ENCODE measurements at regions not wholly inside any gene's neighbourhood (a gene's known extent, or its start where the extent isn't known, plus 50 kb on each side); places are given as distances from the start of the nearest gene placed in this dataset.

- no peak overlapping the region for H3K4me2 ChIP-seq (ENCODE audit: low read depth, low read length, poor library complexity, severe bottlenecking)
- no peak overlapping the region for H3K27ac ChIP-seq (ENCODE audit: low read length)
- no peaks in the 10 kb centered on the region for H4K20me1 ChIP-seq (ENCODE audit: insufficient read depth, low read depth, low read length)
- H3K9me2 ChIP-seq (replicated peaks; ENCODE audit: insufficient read depth, low read length), result no peaks in the 10 kb centered on the region
- no peak overlapping the region for H3K9ac ChIP-seq (ENCODE audit: low read length)
- H3K4me3 ChIP-seq (ENCODE audit: low read length), result no peak overlapping the region
- no peaks in the 10 kb centered on the region for H3K36me3 ChIP-seq (ENCODE audit: insufficient read depth, low read length)
- no peak overlapping the region for H2AFZ ChIP-seq (ENCODE audit: low read length)
- no peak for DNase-seq
- no peaks in the 10 kb centered on the region for H3K9me3 ChIP-seq (ENCODE audit: low read length)
- H3K4me1 ChIP-seq (ENCODE audit: low read length), result no peaks in the 10 kb centered on the region
- H3K27me3 ChIP-seq (ENCODE audit: low read length), result no peaks in the 10 kb centered on the region; the same call in 1 of the 2 replicates
- H3K79me2 ChIP-seq (ENCODE audit: low read length), result no peaks in the 10 kb centered on the region
Observed at GRCh38 chr9:15113288-15113687, 193.7 kb downstream of the TTC39B start.

- Histone ChIP-seq H3K79me2 (ENCODE audit: low read length) (no peaks in the 10 kb centered on the region), H3K27ac (ENCODE audit: low read length) (no peak overlapping the region), H3K9me3 (ENCODE audit: low read length) (no peaks in the 10 kb centered on the region)
Observed at GRCh38 chr9:15111071-15111470, 195.9 kb downstream of the TTC39B start.

GRCh38 chr9:15104826-15105420 is 194.7 kb upstream of the FREM1 start:
- Histone ChIP-seq H3K27ac (ENCODE audit: low read length) (no peak overlapping the region), H3K27me3 (ENCODE audit: low read length) (no peaks in the 10 kb centered on the region), H3K9me2 (replicated peaks; ENCODE audit: insufficient read depth, low read length) (no peaks in the 10 kb centered on the region), H3K4me3 (ENCODE audit: low read length) (no peak overlapping the region), H3K9me3 (ENCODE audit: low read length) (no peaks in the 10 kb centered on the region), H3K36me3 (ENCODE audit: insufficient read depth, low read length) (no peaks in the 10 kb centered on the region), H2AFZ (ENCODE audit: low read length) (no peak overlapping the region), H4K20me1 (ENCODE audit: insufficient read depth, low read depth, low read length) (no peaks in the 10 kb centered on the region), H3K9ac (ENCODE audit: low read length) (no peak overlapping the region), H3K4me2 (ENCODE audit: low read depth, low read length, poor library complexity, severe bottlenecking) (no peak overlapping the region), H3K4me1 (ENCODE audit: low read length) (no peaks in the 10 kb centered on the region), H3K79me2 (ENCODE audit: low read length) (no peaks in the 10 kb centered on the region)
- DNase-seq, result peak; percentile 78

More at GRCh38 chr9:15111071-15111470, 195.9 kb downstream of the TTC39B start:
- H3K27me3 ChIP-seq (ENCODE audit: low read length), result no peaks in the 10 kb centered on the region; the same call in 1 of the 2 replicates
- no peak overlapping the region for H2AFZ ChIP-seq (ENCODE audit: low read length)
- H3K36me3 ChIP-seq (ENCODE audit: insufficient read depth, low read length), result no peaks in the 10 kb centered on the region
- no peak for DNase-seq
- H3K4me3 ChIP-seq (ENCODE audit: low read length), result no peak overlapping the region
- no peaks in the 10 kb centered on the region for H3K9me2 ChIP-seq (replicated peaks; ENCODE audit: insufficient read depth, low read length)
- no peak overlapping the region for H3K9ac ChIP-seq (ENCODE audit: low read length)
- no peaks in the 10 kb centered on the region for H4K20me1 ChIP-seq (ENCODE audit: insufficient read depth, low read depth, low read length)
- H3K4me2 ChIP-seq (ENCODE audit: low read depth, low read length, poor library complexity, severe bottlenecking), result no peak overlapping the region
- no peaks in the 10 kb centered on the region for H3K4me1 ChIP-seq (ENCODE audit: low read length)

GRCh38 chr9:15103290-15103689 is 193.1 kb upstream of the FREM1 start:
- no peaks in the 10 kb centered on the region for H3K9me3 ChIP-seq (ENCODE audit: low read length)
- no peak overlapping the region for H3K27ac ChIP-seq (ENCODE audit: low read length)
- H4K20me1 ChIP-seq (ENCODE audit: insufficient read depth, low read depth, low read length), result no peaks in the 10 kb centered on the region
- no peak overlapping the region for H3K4me3 ChIP-seq (ENCODE audit: low read length)
- H3K36me3 ChIP-seq (ENCODE audit: insufficient read depth, low read length), result no peaks in the 10 kb centered on the region
- H3K27me3 ChIP-seq (ENCODE audit: low read length), result no peaks in the 10 kb centered on the region
- no peak overlapping the region for H3K9ac ChIP-seq (ENCODE audit: low read length)
- no peaks in the 10 kb centered on the region for H3K4me1 ChIP-seq (ENCODE audit: low read length)
- no peak overlapping the region for H2AFZ ChIP-seq (ENCODE audit: low read length)
- H3K4me2 ChIP-seq (ENCODE audit: low read depth, low read length, poor library complexity, severe bottlenecking), result no peak overlapping the region
- H3K9me2 ChIP-seq (replicated peaks; ENCODE audit: insufficient read depth, low read length), result no peaks in the 10 kb centered on the region
- H3K79me2 ChIP-seq (ENCODE audit: low read length), result no peaks in the 10 kb centered on the region
- no peak for DNase-seq

- H3K9me2 ChIP-seq (replicated peaks; ENCODE audit: insufficient read depth, low read length), result no peaks in the 10 kb centered on the region
- H2AFZ ChIP-seq (ENCODE audit: low read length), result no peak overlapping the region
- no peak overlapping the region for H3K9ac ChIP-seq (ENCODE audit: low read length)
- H3K9me3 ChIP-seq (ENCODE audit: low read length), result no peaks in the 10 kb centered on the region
- no peaks in the 10 kb centered on the region for H3K27me3 ChIP-seq (ENCODE audit: low read length)
- no peaks in the 10 kb centered on the region for H4K20me1 ChIP-seq (ENCODE audit: insufficient read depth, low read depth, low read length)
- no peak overlapping the region for H3K4me2 ChIP-seq (ENCODE audit: low read depth, low read length, poor library complexity, severe bottlenecking)
- no peak overlapping the region for H3K4me3 ChIP-seq (ENCODE audit: low read length)
- no peaks in the 10 kb centered on the region for H3K79me2 ChIP-seq (ENCODE audit: low read length)
- no peak overlapping the region for H3K27ac ChIP-seq (ENCODE audit: low read length)
- no peaks in the 10 kb centered on the region for H3K36me3 ChIP-seq (ENCODE audit: insufficient read depth, low read length)
- H3K4me1 ChIP-seq (ENCODE audit: low read length), result no peaks in the 10 kb centered on the region
- DNase-seq, result no peak
Observed at GRCh38 chr9:15101095-15101494, 190.9 kb upstream of the FREM1 start.

GRCh38 chr9:15100571-15100970 is 190.3 kb upstream of the FREM1 start:
- Histone ChIP-seq H3K9me3 (ENCODE audit: low read length) (no peaks in the 10 kb centered on the region), H3K27me3 (ENCODE audit: low read length) (no peaks in the 10 kb centered on the region), H4K20me1 (ENCODE audit: insufficient read depth, low read depth, low read length) (no peaks in the 10 kb centered on the region), H3K36me3 (ENCODE audit: insufficient read depth, low read length) (no peaks in the 10 kb centered on the region), H2AFZ (ENCODE audit: low read length) (no peak overlapping the region), H3K4me2 (ENCODE audit: low read depth, low read length, poor library complexity, severe bottlenecking) (no peak overlapping the region), H3K27ac (ENCODE audit: low read length) (no peak overlapping the region), H3K79me2 (ENCODE audit: low read length) (no peaks in the 10 kb centered on the region), H3K4me1 (ENCODE audit: low read length) (no peaks in the 10 kb centered on the region), H3K9me2 (replicated peaks; ENCODE audit: insufficient read depth, low read length) (no peaks in the 10 kb centered on the region), H3K4me3 (ENCODE audit: low read length) (no peak overlapping the region), H3K9ac (ENCODE audit: low read length) (no peak overlapping the region)
- no peak for DNase-seq

- Histone ChIP-seq H3K27me3 (ENCODE audit: low read length) (no peaks in the 10 kb centered on the region), H3K27ac (ENCODE audit: low read length) (no peak overlapping the region), H3K36me3 (ENCODE audit: insufficient read depth, low read length) (no peaks in the 10 kb centered on the region), H3K79me2 (ENCODE audit: low read length) (no peaks in the 10 kb centered on the region), H3K9me2 (replicated peaks; ENCODE audit: insufficient read depth, low read length) (no peaks in the 10 kb centered on the region), H3K9me3 (ENCODE audit: low read length) (no peaks in the 10 kb centered on the region), H2AFZ (ENCODE audit: low read length) (no peak overlapping the region), H3K4me2 (ENCODE audit: low read depth, low read length, poor library complexity, severe bottlenecking) (no peak overlapping the region), H4K20me1 (ENCODE audit: insufficient read depth, low read depth, low read length) (no peaks in the 10 kb centered on the region), H3K4me1 (ENCODE audit: low read length) (no peaks in the 10 kb centered on the region), H3K9ac (ENCODE audit: low read length) (no peak overlapping the region), H3K4me3 (ENCODE audit: low read length) (no peak overlapping the region)
- no peak for DNase-seq
Observed at GRCh38 chr9:15096972-15097371, 186.7 kb upstream of the FREM1 start.

GRCh38 chr9:15086778-15087324 is 176.6 kb upstream of the FREM1 start:
- no peak overlapping the region for H3K4me2 ChIP-seq (ENCODE audit: low read depth, low read length, poor library complexity, severe bottlenecking)
- H3K9me2 ChIP-seq (replicated peaks; ENCODE audit: insufficient read depth, low read length), result no peaks in the 10 kb centered on the region
- H3K27me3 ChIP-seq (ENCODE audit: low read length), result no peaks in the 10 kb centered on the region
- no peaks in the 10 kb centered on the region for H3K79me2 ChIP-seq (ENCODE audit: low read length)
- no peaks in the 10 kb centered on the region for H3K9me3 ChIP-seq (ENCODE audit: low read length)
- no peaks in the 10 kb centered on the region for H3K36me3 ChIP-seq (ENCODE audit: insufficient read depth, low read length)
- no peak overlapping the region for H3K4me3 ChIP-seq (ENCODE audit: low read length)
- H2AFZ ChIP-seq (ENCODE audit: low read length), result no peak overlapping the region
- no peaks in the 10 kb centered on the region for H4K20me1 ChIP-seq (ENCODE audit: insufficient read depth, low read depth, low read length)
- H3K27ac ChIP-seq (ENCODE audit: low read length), result no peak overlapping the region
- no peaks in the 10 kb centered on the region for H3K4me1 ChIP-seq (ENCODE audit: low read length)
- no peak for DNase-seq
- H3K9ac ChIP-seq (ENCODE audit: low read length), result no peak overlapping the region

All from Karpas-422 (cell line).